ENCODE measurements at regions not wholly inside any gene's neighbourhood (a gene's known extent, or its start where the extent isn't known, plus 50 kb on each side); places are given as distances from the start of the nearest gene placed in this dataset.

GRCh38 chr4:107402291-107402690 is 317.7 kb downstream of the PAPSS1 start:
- TF ChIP-seq CTCF (IDR thresholded peaks at IDR 0.05; ENCODE audit: borderline replicate concordance, extremely low read depth, low read length, poor library complexity, severe bottlenecking) = no peak
- no peak for TF ChIP-seq EZH2 (IDR thresholded peaks at IDR 0.05; ENCODE audit: borderline replicate concordance, low read depth, low read length, severe bottlenecking)
